AG10803 (cell line): ENCODE measurements at regions not wholly inside any gene's neighbourhood (a gene's known extent, or its start where the extent isn't known, plus 50 kb on each side); places are given as distances from the start of the nearest gene placed in this dataset.
A peak's percentile ranks its signal among the peaks of the same experiment; 100 is the strongest.
"Not testable (repeated sequence)": the region's sequence is repeated elsewhere in the genome, so short reads cannot be mapped to it uniquely, and the experiment has no call there.

Source experiments
- DNase-seq: peaks from one replicate; pipeline ENCODE4 v3.0.0; 2010; ENCODE audit warnings: low read depth
- H3K4me3 ChIP-seq: 2 replicates; pipeline ENCODE4 v1.5.1; 2011; ENCODE audit warnings: mild to moderate bottlenecking, low read length, control low read depth
- TF ChIP-seq, protein P1 (sequence below): conservative IDR thresholded peaks from 2 replicates; pipeline ENCODE4 v1.5.1; 2011; ENCODE audit warnings: mild to moderate bottlenecking, low read length, control low read depth, inconsistent platforms

DNA sequence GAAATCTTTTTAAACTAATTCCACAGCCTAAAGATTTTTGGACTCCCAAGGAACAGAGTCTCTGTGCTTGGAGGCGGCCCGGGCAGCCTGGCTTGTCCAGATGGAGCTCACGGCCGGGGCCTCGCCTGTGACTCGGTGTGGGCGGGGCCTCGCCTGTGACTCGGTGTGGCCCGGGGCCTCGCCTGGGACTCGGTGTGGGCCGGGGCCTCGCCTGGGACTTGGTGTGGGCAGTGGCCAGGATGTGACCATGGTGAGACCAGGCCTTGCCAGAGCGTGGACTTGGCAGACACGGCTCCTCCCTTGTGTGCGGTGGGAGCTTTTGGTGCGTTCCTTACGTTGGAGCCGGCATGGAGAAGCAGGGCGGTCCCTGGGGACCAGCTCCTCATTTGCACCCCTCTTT, 92.3 kb downstream of the METRNL start:
- DNase-seq, result peak; percentile 28
- TF ChIP-seq, protein P1, sequence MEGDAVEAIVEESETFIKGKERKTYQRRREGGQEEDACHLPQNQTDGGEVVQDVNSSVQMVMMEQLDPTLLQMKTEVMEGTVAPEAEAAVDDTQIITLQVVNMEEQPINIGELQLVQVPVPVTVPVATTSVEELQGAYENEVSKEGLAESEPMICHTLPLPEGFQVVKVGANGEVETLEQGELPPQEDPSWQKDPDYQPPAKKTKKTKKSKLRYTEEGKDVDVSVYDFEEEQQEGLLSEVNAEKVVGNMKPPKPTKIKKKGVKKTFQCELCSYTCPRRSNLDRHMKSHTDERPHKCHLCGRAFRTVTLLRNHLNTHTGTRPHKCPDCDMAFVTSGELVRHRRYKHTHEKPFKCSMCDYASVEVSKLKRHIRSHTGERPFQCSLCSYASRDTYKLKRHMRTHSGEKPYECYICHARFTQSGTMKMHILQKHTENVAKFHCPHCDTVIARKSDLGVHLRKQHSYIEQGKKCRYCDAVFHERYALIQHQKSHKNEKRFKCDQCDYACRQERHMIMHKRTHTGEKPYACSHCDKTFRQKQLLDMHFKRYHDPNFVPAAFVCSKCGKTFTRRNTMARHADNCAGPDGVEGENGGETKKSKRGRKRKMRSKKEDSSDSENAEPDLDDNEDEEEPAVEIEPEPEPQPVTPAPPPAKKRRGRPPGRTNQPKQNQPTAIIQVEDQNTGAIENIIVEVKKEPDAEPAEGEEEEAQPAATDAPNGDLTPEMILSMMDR, result no peak
- H3K4me3 ChIP-seq, result no peak overlapping the region

DNA sequence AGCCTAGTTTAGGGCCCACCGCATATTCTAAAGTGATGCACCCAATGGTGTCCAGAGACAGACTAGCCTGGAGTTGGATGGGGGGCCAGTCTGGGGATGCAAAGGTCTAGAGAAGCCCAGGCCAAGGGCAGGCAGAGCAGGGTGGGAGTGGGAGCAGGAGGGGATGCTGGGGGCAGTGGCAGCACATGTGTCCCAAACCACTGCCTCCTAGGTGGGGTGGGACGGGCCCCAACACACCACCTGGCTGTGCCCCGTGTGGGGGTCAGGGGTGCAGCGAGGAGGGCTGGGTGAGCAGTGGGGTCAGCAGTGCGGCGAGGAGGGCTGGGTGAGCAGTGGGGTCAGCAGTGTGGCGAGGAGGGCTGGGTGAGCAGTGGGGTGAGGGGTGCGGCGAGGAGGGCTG, 92.7 kb downstream of the METRNL start:
- DNase-seq, H3K4me3 ChIP-seq: not testable (repeated sequence)

DNA sequence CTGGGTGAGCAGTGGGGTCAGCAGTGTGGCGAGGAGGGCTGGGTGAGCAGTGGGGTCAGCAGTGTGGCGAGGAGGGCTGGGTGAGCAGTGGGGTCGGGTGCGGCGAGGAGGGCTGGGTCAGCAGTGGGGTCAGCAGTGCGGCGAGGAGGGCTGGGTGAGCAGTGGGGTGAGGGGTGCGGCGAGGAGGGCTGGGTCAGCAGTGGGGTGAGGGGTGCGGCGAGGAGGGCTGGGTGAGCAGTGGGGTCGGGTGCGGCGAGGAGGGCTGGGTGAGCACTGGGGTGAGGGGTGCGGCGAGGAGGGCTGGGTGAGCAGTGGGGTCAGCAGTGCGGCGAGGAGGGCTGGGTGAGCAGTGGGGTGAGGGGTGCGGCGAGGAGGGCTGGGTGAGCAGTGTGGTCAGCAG, 93.2 kb downstream of the METRNL start:
- H3K4me3 ChIP-seq, result not testable (repeated sequence)

DNA sequence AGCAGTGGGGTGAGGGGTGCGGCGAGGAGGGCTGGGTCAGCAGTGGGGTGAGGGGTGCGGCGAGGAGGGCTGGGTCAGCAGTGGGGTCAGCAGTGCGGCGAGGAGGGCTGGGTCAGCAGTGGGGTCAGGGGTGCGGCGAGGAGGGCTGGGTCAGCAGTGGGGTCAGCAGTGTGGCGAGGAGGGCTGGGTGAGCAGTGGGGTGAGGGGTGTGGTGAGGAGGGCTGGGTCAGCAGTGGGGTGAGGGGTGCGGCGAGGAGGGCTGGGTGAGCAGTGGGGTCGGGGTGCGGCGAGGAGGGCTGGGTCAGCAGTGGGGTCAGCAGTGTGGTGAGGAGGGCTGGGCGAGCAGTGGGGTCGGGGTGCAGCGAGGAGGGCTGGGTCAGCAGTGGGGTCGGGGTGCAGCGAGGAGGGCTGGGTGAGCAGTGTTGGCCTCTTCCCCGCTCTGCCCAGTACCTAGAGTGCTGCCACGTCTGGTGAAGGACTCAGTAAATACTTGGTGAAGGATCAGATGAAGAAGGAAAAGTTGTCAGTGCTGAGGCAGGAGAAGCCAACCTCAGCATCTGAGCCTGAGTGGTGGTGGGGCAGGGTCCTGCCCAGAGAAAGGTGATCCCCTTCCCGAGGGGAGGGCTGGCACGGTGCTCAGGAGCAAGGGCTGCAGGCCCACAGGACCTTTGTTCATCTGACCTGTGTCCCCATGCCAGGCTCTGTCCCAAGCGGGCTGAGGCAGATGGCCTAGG, 93.9 kb downstream of the METRNL start:
- not testable (repeated sequence) for H3K4me3 ChIP-seq, DNase-seq

More for the DNA sequence above, 93.2 kb downstream of the METRNL start:
- DNase-seq, result not testable (repeated sequence)

DNA sequence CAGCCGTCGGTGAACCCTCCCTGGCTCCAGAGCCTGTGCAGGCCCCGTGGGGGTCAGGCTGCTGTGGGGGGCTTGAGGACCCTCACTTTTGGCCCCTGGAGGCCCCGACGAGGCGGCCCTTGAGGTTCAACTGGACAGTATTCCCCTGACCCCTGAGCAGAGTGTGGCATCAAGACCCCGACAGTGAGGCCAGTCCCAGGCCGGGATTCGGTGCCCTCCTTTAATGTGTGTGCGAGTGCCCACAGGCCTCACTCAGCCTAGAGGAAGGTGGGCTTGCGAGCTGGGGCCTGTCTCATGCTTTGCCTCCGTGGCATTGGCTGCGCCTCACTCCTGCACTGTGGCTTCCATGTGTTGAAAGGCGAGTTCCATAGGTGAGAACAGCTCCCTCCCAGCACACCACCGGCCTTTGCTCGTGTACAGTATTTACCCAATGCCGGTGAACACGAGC, 94.5 kb downstream of the METRNL start:
- DNase-seq, result no peak
- H3K4me3 ChIP-seq, result no peak overlapping the region
- TF ChIP-seq, protein P1, result no peak

DNA sequence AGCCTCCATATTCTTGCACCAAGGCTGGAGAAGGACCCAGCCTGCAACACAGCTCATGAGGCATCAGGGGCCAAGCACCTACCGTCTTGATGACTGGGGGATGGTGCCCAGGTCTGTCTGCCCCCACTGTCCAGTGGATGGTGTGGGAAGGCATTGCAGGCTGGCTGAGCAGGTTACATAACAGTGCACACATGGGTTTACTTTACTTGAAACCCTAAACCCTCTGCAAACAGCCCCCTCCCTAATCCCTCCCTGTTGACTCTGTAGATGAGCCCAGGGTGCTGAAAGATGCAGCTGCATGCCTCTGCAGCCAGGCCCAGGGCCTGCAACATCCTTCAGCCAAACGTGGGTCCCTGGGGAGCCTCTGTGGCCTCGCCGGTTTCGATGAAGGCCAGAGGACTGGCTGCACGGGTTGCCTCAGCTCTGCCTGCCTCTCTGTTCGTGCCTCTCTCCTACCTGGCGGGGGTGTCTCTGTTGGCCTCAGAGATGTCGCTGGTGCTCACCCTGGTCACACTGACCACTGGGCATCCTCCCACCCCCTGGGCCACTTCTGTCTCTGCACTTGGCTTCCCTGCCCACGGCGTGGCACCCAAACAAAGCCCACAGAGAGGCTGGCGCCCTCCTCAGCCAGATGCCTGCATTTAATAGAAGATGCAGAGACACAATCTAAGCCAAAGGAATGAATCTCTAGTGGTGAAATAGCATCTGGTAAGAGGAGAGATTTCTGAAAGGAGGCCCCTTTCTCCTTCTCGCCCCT, 95.1 kb downstream of the METRNL start:
- peak; percentile 91 for DNase-seq
- TF ChIP-seq, protein P1, result peak; percentile 32
- H3K4me3 ChIP-seq, result no peak overlapping the region

DNA sequence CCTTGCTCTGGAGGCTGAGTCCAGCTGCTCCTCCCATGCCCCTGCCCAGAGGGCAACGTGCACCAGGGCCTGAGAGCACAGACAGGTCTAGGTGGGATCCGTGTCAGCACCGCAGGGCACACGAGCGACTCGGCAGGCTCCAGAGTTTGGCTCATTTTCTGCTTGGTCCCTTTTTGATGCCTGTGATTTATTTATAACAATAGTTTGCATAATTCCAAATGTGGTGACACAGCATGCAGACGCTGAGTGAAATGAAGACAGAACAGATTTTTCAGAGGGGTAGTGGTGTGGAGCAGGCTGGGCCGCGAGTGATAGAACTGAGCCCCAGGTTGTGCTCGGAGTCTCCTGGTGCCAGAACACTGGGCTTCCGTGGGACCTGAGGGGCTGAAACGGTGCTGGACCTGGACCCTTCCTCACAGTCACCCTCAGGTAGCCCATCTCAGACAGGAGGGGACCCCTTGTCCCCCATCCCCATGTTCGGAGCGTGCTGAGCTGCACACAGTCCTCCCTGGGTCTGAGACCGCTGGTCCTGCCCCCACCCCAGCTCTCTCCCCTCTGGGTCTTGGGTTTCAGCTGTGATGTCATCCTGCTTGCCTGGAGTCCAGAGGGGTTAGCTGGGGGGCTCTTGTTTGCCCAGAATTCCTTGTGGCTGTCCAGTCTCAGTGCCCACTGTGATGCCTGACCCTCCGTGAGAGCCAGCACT, 95.9 kb downstream of the METRNL start:
- TF ChIP-seq, protein P1, result no peak
- H3K4me3 ChIP-seq, result no peak overlapping the region
- DNase-seq, result peak; percentile 34

DNA sequence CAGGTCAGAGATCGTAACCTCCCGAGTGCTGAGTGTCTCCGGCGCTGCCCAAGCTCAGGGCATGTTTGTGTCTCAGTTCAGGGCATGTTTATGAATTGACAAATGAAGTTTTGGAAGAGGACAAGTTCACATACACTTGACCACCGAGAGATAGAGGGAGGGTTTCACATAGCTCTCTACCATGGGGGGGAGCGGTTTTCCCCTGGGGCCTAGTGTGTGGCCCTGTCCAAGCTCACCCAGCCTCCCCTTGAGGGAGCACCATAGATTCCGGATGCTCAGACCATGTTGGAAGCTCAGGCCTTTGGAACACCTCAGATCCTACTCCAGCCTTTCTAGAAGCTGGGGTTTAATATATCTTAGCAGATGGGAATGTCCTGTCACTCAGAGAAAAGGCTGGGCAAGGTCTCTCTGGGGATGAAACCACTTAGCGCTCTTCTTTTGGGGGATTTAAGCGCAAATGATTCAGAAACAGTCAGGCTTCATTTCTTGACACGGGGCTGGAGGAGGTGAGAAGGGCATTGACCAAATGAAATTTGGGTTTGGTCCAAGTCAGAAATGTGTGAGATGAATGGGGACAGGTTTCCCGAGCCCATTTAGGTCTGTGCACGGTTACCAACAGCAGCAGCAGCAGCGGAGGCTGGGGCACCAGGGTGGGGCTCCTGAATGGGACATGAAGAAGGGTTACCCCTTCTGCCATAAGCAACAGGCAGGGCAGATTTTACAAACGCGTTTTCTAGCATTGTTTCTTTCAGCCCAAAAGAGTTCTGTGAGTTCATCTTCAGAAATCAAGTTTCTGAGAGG, 96.6 kb downstream of the METRNL start:
- TF ChIP-seq, protein P1, result no peak
- H3K4me3 ChIP-seq, result no peak overlapping the region
- DNase-seq, result no peak
